ENCODE measurements at regions not wholly inside any gene's neighbourhood (a gene's known extent, or its start where the extent isn't known, plus 50 kb on each side); places are given as distances from the start of the nearest gene placed in this dataset.

- TF ChIP-seq, protein P1, sequence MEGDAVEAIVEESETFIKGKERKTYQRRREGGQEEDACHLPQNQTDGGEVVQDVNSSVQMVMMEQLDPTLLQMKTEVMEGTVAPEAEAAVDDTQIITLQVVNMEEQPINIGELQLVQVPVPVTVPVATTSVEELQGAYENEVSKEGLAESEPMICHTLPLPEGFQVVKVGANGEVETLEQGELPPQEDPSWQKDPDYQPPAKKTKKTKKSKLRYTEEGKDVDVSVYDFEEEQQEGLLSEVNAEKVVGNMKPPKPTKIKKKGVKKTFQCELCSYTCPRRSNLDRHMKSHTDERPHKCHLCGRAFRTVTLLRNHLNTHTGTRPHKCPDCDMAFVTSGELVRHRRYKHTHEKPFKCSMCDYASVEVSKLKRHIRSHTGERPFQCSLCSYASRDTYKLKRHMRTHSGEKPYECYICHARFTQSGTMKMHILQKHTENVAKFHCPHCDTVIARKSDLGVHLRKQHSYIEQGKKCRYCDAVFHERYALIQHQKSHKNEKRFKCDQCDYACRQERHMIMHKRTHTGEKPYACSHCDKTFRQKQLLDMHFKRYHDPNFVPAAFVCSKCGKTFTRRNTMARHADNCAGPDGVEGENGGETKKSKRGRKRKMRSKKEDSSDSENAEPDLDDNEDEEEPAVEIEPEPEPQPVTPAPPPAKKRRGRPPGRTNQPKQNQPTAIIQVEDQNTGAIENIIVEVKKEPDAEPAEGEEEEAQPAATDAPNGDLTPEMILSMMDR (IDR thresholded peaks at IDR 0.05; ENCODE audit: control extremely low read depth, extremely low read depth, low read depth, missing control alignments), result no peak
- ChIA-PET POLR2A (no interaction called here), CTCF (no interaction called here)
- no peak for DNase-seq (ENCODE audit: extremely low spot score)
These were observed 1160.3 kb downstream of the FSTL5 start for GRCh38 chr4:161003418-161004057.

- TF ChIP-seq, protein P1 (IDR thresholded peaks at IDR 0.05; ENCODE audit: control extremely low read depth, extremely low read depth, low read depth, missing control alignments), result no peak
- DNase-seq (ENCODE audit: extremely low spot score), result no peak
- POLR2A ChIA-PET, result no interaction called here
- CTCF ChIA-PET, result no interaction called here
These were observed 1158.1 kb downstream of the FSTL5 start for GRCh38 chr4:161005746-161006145.

DNA sequence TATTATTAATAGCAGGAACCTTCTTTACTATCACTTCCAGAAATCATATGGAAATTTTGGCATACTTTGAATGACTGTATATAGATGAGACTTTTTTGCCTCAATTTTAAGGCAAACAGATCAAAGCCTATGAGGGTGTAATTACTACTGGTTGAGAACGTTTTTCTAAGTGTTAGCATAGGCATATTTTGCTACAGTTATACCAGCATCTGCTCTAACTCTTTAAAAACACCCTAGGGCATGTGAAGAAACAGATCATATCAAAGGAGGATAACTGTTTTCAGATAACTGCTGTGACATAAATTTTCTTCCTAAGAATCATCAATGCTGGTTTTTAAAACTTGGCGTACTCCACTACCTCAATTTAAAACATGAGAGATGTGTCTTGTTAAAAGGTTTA is 1155.3 kb downstream of the FSTL5 start:
- DNase-seq (ENCODE audit: extremely low spot score), result no peak
- ChIA-PET POLR2A (no interaction called here), CTCF (no interaction called here)
- TF ChIP-seq, protein P1 (IDR thresholded peaks at IDR 0.05; ENCODE audit: control extremely low read depth, extremely low read depth, low read depth, missing control alignments), result no peak

- POLR2A ChIA-PET, result no interaction called here
- CTCF ChIA-PET, result no interaction called here
- TF ChIP-seq, protein P1 (IDR thresholded peaks at IDR 0.05; ENCODE audit: control extremely low read depth, extremely low read depth, low read depth, missing control alignments), result no peak
- no peak for DNase-seq (ENCODE audit: extremely low spot score)
These were observed 1153.6 kb downstream of the FSTL5 start for GRCh38 chr4:161010227-161010626.
